SK-N-MC (cell line): ENCODE measurements at regions not wholly inside any gene's neighbourhood (a gene's known extent, or its start where the extent isn't known, plus 50 kb on each side); places are given as distances from the start of the nearest gene placed in this dataset.

Source experiments
- EZH2 ChIP-seq: fragments of 200-600 bp; sonication (generic); IDR thresholded peaks from one replicate; pipeline ENCODE4 v1.6.1; 2017; ENCODE audit warnings: antibody characterized with exemption
- POLR2AphosphoS5 ChIP-seq: IDR thresholded peaks from 2 replicates; pipeline ENCODE4 v1.6.1; 2012; ENCODE audit warnings: mild to moderate bottlenecking, low read depth, low read length, borderline replicate concordance

DNA sequence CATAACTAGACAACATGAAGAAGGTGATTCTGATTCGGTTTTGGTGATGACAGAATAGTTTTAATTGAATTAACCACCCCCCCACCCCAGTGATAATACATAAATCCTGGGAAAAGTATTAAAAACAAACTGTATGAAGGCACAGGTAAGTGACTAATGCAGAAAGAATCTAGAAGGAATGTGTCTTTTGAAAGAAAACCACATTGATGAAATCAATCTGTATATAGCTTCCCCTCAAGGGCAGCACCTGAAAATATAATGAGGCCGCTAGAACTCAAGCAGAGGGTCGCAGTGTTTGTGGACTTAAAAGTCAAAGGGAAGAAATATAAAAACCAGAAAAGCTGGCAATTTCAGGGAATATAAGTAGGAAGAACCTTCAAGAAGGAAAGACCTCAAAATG, 580.5 kb upstream of the CHORDC1 start:
- no peak for TF ChIP-seq POLR2AphosphoS5
- no peak for TF ChIP-seq EZH2
